GM13977 (cell line): ENCODE measurements at regions not wholly inside any gene's neighbourhood (a gene's known extent, or its start where the extent isn't known, plus 50 kb on each side); places are given as distances from the start of the nearest gene placed in this dataset.

Source experiments
- DNase-seq: peaks from one replicate; pipeline ENCODE4 v3.0.0; 2012; ENCODE audit warnings: low spot score
- in situ Hi-C: fragments of 300-500 bp; cut with MboI; formaldehyde crosslinking; loops from one replicate; pipeline ENCODE4 v1.12.0; 2022; ENCODE audit warnings: low sequenced_read_pairs, low pct_unique_long_range_greater_than_20kb, mixed read lengths, inconsistent platforms; ENCODE audit not compliant: unreplicated experiment
- TF ChIP-seq, protein P1 (sequence below): IDR thresholded peaks from 2 replicates; pipeline ENCODE4 v1.5.1; 2012; ENCODE audit warnings: mild to moderate bottlenecking, control low read depth; ENCODE audit not compliant: insufficient read depth; ENCODE audit errors: extremely low read depth, missing control alignments

GRCh38 chr13:105139380-105140285 is 1395.8 kb downstream of the EFNB2 start:
- in situ Hi-C loops = no loop called here
- DNase-seq = peak; percentile 48
- TF ChIP-seq, protein P1, sequence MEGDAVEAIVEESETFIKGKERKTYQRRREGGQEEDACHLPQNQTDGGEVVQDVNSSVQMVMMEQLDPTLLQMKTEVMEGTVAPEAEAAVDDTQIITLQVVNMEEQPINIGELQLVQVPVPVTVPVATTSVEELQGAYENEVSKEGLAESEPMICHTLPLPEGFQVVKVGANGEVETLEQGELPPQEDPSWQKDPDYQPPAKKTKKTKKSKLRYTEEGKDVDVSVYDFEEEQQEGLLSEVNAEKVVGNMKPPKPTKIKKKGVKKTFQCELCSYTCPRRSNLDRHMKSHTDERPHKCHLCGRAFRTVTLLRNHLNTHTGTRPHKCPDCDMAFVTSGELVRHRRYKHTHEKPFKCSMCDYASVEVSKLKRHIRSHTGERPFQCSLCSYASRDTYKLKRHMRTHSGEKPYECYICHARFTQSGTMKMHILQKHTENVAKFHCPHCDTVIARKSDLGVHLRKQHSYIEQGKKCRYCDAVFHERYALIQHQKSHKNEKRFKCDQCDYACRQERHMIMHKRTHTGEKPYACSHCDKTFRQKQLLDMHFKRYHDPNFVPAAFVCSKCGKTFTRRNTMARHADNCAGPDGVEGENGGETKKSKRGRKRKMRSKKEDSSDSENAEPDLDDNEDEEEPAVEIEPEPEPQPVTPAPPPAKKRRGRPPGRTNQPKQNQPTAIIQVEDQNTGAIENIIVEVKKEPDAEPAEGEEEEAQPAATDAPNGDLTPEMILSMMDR = peak; percentile 54

- TF ChIP-seq, protein P1 = no peak
- in situ Hi-C loops = no loop called here
- DNase-seq = peak; percentile 8
Observed at GRCh38 chr13:105139048-105139379, 1396.4 kb downstream of the EFNB2 start.

DNA sequence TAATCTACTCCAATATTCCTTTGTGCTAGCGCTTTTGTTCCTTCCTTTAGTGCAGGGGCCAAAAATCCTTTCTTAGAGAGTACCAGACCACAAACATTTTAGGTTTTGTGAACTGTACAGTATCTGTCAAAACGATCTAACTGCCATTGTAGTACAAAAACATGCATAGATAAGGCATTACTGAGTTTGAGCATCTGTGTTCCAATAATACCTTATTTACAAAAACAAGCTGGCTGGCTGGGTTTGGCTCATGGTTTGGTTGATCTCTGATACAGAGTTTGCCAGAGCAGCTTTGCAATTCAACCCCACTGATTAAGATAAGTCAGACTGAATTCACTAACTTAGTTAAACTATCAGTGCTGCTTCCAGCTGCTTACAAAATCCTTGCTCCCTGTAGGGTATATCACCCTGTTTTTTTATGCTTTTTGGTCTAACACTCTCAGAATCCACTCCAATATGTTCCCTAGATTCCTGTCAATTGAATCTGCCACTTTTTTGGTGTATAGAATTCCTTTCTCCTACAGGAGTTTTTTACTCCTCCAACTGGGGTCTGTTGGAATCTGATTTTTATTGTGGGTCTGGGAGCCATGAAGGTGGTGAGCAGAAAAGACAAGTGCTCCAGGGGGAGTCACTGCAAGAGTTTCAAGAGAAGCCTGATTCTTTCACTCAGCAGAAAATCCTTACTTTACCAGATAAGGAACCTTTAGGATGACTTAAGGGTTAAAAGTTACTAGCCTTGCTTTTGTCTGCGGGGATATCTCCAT is 1399.4 kb downstream of the EFNB2 start:
- no peak for DNase-seq
- in situ Hi-C loops = no loop called here

GRCh38 chr13:105127732-105128131 is 1407.7 kb downstream of the EFNB2 start:
- no peak for DNase-seq
- TF ChIP-seq, protein P1 = no peak
- in situ Hi-C loops = no loop called here

More for the DNA sequence above, 1399.4 kb downstream of the EFNB2 start:
- TF ChIP-seq, protein P1 = no peak

DNA sequence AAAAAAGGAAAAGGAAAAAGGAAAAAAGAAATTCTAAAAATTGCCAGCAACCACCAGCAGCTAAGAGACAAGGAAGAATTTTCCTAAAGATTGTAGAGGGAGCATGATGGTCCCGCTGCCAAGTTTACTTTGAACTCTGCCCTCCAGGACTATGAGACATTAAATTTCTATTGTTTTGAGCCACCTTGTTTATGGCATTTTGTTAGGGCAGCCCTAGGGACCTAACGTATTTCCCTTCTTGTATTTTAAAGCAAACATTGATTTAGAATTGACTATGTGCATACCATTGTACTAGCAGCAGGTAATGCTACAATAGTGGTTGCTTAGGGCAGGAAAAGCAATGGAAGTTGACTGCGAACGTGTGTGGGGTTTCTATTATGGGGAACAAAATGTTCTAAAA is 1414.2 kb downstream of the EFNB2 start:
- TF ChIP-seq, protein P1 = no peak
- in situ Hi-C loops = no loop called here
- no peak for DNase-seq

- in situ Hi-C loops = no loop called here
- DNase-seq = no peak
- TF ChIP-seq, protein P1 = no peak
Observed at GRCh38 chr13:105118426-105118985, 1417.0 kb downstream of the EFNB2 start.
